ENCODE measurements at regions not wholly inside any gene's neighbourhood (a gene's known extent, or its start where the extent isn't known, plus 50 kb on each side); places are given as distances from the start of the nearest gene placed in this dataset.

DNA sequence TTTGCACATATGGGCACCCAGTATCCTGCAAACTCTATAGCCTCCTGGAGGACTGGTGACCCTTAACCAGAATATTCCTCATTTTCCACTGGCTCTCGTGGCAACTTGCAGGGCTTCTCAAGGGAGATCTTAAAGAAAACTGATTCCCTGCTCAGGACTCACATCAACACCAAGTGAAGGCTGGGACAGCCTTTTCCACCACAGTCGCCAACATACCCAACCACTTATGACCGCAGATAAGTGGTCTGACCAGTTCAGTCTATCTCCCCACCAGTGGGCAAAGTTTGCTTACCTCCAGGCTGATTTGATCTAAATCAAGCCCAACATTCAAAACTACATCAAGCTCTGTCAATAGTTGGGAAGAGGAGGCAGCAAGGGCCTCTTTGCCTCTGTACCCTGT lies 289.3 kb upstream of the GATB start:
- no peak overlapping the region for H3K27ac ChIP-seq (ENCODE audit: low read depth, low read length)
- H3K27me3 ChIP-seq (ENCODE audit: insufficient read depth, low read length), result no peaks in the 10 kb centered on the region
- peaks cover 3 to 16% of the 10 kb centered on the region in 2 experiments; a peak in 3 of 4 replicates for H3K4me1 ChIP-seq (ENCODE audit: control insufficient read depth in 1 of 2, insufficient read depth in 2 of 2, low read length in 2 of 2)
- BruUV-seq (replicated peaks), result no TSS peak
- no peaks in the 10 kb centered on the region for H3K9me3 ChIP-seq (ENCODE audit: control insufficient read depth in 1 of 2, insufficient read depth in 1 of 2, low read depth in 1 of 2, low read length in 2 of 2)
- DNase-seq (ENCODE audit: low read depth, low spot score), result no peak
- ATAC-seq, result no peak
- no peak overlapping the region for H3K4me2 ChIP-seq (ENCODE audit: low read length)
- no peaks in the 10 kb centered on the region for H3K36me3 ChIP-seq (ENCODE audit: control insufficient read depth in 1 of 2, insufficient read depth in 2 of 2, low read length in 2 of 2)
- POLR2A ChIA-PET, result no interaction called here
- TF ChIP-seq ZNF274 (IDR thresholded peaks at IDR 0.05; ENCODE audit: low read depth, low read length), result no peak
- no peak for TF ChIP-seq CTCF (IDR thresholded peaks at IDR 0.05 in 2 of 3, conservative IDR thresholded peaks at IDR 0.05 in 1 of 3; ENCODE audit: borderline replicate concordance in 1 of 3, insufficient read depth in 1 of 3, low read depth in 2 of 3, low read length in 2 of 3)
- no peak for TF ChIP-seq ELF1 (IDR thresholded peaks at IDR 0.05; ENCODE audit: borderline replicate concordance, low read depth)
- TF ChIP-seq ATF3 (IDR thresholded peaks at IDR 0.05), result no peak
- TF ChIP-seq, protein P1, sequence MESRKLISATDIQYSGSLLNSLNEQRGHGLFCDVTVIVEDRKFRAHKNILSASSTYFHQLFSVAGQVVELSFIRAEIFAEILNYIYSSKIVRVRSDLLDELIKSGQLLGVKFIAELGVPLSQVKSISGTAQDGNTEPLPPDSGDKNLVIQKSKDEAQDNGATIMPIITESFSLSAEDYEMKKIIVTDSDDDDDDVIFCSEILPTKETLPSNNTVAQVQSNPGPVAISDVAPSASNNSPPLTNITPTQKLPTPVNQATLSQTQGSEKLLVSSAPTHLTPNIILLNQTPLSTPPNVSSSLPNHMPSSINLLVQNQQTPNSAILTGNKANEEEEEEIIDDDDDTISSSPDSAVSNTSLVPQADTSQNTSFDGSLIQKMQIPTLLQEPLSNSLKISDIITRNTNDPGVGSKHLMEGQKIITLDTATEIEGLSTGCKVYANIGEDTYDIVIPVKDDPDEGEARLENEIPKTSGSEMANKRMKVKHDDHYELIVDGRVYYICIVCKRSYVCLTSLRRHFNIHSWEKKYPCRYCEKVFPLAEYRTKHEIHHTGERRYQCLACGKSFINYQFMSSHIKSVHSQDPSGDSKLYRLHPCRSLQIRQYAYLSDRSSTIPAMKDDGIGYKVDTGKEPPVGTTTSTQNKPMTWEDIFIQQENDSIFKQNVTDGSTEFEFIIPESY (IDR thresholded peaks at IDR 0.05; ENCODE audit: extremely low read depth, insufficient replicate concordance, low read length), result no peak
- no peak for TF ChIP-seq RAD21 (IDR thresholded peaks at IDR 0.05; ENCODE audit: low read depth)
- TF ChIP-seq SRF (IDR thresholded peaks at IDR 0.05; ENCODE audit: low read depth), result no peak
- no peak for TF ChIP-seq EZH2phosphoT487 (IDR thresholded peaks at IDR 0.05; ENCODE audit: borderline replicate concordance)
- TF ChIP-seq CEBPB (IDR thresholded peaks at IDR 0.05; ENCODE audit: low read depth), result no peak
- TF ChIP-seq ZFX (IDR thresholded peaks at IDR 0.05), result no peak
- TF ChIP-seq FOSL1 (IDR thresholded peaks at IDR 0.05; ENCODE audit: low read depth), result no peak
- TF ChIP-seq SIN3A (IDR thresholded peaks at IDR 0.05; ENCODE audit: low read depth), result no peak
- TF ChIP-seq TCF7L2 (IDR thresholded peaks at IDR 0.05; ENCODE audit: borderline replicate concordance, extremely low read depth, insufficient read depth, insufficient read length), result no peak
- no peak for TF ChIP-seq POLR2AphosphoS5 (IDR thresholded peaks at IDR 0.05; ENCODE audit: low read depth, low read length)
- RAD21 ChIA-PET (ENCODE audit: low non-redundant PET in 1 of 2, low total read pairs in 2 of 2, uncharacterized antibody in 2 of 2, unreplicated experiment in 2 of 2), result no interaction called here
- no peak overlapping the region for H2AFZ ChIP-seq (ENCODE audit: low read depth, low read length, poor library complexity, severe bottlenecking)
- CTCF ChIA-PET, result no interaction called here
- H3K79me2 ChIP-seq (ENCODE audit: insufficient read depth, low read length), result no peaks in the 10 kb centered on the region
- H4K20me1 ChIP-seq (ENCODE audit: insufficient read depth), result no peaks in the 10 kb centered on the region
- no peak overlapping the region for H3K9ac ChIP-seq (ENCODE audit: low read length)
- H3K9me2 ChIP-seq (ENCODE audit: insufficient read depth), result no peaks in the 10 kb centered on the region
- H3K4me3 ChIP-seq (replicated peaks in 1 of 2; ENCODE audit: low read depth in 1 of 2, low read length in 2 of 2), result no peak overlapping the region
- intact Hi-C loops (cut with micrococcal nuclease), result no loop called here
